ENCODE measurements at regions not wholly inside any gene's neighbourhood (a gene's known extent, or its start where the extent isn't known, plus 50 kb on each side); places are given as distances from the start of the nearest gene placed in this dataset.

DNA sequence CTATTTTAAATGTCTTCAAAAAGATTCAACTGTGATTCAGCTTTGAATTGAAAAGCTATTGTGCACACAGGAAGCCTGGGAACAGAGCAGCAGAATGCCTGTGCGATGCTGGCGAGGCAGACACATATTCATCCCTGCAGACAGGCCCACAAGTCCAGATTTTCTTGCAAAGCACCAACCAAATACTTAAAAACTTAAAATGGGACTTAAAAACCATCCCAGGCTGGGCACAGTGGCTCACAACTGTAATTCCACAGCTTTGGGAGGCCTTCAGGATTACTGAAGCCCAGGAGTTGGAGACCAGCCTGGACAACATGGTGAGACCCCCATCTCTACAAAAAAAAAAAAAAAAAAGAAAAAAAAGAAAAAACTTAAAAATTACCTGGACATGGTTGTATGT is 122.6 kb upstream of the SERPIND1 start:
- TF ChIP-seq, protein P1, sequence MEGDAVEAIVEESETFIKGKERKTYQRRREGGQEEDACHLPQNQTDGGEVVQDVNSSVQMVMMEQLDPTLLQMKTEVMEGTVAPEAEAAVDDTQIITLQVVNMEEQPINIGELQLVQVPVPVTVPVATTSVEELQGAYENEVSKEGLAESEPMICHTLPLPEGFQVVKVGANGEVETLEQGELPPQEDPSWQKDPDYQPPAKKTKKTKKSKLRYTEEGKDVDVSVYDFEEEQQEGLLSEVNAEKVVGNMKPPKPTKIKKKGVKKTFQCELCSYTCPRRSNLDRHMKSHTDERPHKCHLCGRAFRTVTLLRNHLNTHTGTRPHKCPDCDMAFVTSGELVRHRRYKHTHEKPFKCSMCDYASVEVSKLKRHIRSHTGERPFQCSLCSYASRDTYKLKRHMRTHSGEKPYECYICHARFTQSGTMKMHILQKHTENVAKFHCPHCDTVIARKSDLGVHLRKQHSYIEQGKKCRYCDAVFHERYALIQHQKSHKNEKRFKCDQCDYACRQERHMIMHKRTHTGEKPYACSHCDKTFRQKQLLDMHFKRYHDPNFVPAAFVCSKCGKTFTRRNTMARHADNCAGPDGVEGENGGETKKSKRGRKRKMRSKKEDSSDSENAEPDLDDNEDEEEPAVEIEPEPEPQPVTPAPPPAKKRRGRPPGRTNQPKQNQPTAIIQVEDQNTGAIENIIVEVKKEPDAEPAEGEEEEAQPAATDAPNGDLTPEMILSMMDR (IDR thresholded peaks at IDR 0.05): no peak
- TF ChIP-seq POLR2AphosphoS5 (IDR thresholded peaks at IDR 0.05) (no peak), EP300 (IDR thresholded peaks at IDR 0.05; ENCODE audit: low read depth) (no peak), POLR2A (IDR thresholded peaks at IDR 0.05) (no peak)

Measured in transverse colon (tissue), 4 donors.